GM12873 (cell line): ENCODE measurements at regions not wholly inside any gene's neighbourhood (a gene's known extent, or its start where the extent isn't known, plus 50 kb on each side); places are given as distances from the start of the nearest gene placed in this dataset.

ENCODE experiments used
- TF ChIP-seq, protein P1 (sequence below): IDR thresholded peaks from 2 replicates; pipeline ENCODE4 v1.5.1; 2012; ENCODE audit warnings: low read depth, mild to moderate bottlenecking, moderate library complexity, low read length, control low read depth; ENCODE audit not compliant: insufficient read depth; ENCODE audit errors: missing control alignments

DNA sequence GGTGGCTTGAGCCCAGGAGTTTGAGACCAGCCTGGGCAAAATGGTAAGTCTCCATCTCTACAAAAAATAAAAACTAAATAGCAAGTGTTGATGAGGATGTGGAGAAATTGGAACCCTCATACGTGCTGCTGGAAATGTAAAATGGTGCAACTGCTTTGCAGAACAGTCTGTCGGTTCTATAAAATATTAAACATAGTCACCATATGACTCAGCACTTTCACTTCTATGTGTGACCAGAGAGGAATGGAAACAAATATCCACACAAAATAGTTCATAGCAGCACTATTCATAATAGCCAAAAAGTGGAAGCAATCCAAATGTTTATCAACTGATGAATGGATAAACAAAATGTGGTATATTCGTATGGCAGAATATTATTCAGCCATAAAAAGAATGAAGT lies 60.8 kb upstream of the FMR1 start:
- TF ChIP-seq, protein P1, sequence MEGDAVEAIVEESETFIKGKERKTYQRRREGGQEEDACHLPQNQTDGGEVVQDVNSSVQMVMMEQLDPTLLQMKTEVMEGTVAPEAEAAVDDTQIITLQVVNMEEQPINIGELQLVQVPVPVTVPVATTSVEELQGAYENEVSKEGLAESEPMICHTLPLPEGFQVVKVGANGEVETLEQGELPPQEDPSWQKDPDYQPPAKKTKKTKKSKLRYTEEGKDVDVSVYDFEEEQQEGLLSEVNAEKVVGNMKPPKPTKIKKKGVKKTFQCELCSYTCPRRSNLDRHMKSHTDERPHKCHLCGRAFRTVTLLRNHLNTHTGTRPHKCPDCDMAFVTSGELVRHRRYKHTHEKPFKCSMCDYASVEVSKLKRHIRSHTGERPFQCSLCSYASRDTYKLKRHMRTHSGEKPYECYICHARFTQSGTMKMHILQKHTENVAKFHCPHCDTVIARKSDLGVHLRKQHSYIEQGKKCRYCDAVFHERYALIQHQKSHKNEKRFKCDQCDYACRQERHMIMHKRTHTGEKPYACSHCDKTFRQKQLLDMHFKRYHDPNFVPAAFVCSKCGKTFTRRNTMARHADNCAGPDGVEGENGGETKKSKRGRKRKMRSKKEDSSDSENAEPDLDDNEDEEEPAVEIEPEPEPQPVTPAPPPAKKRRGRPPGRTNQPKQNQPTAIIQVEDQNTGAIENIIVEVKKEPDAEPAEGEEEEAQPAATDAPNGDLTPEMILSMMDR, result no peak

- TF ChIP-seq, protein P1, result no peak
Measured at GRCh38 chrX:147853701-147854100, 58.0 kb upstream of the FMR1 start.

GRCh38 chrX:147859666-147860065 lies 52.1 kb upstream of the FMR1 start:
- TF ChIP-seq, protein P1, result no peak
